NCI-H2196 (cell line): ENCODE measurements at regions not wholly inside any gene's neighbourhood (a gene's known extent, or its start where the extent isn't known, plus 50 kb on each side); places are given as distances from the start of the nearest gene placed in this dataset.

Source experiments
- DNase-seq: peaks from one replicate; lab custom pipeline; 2025; ENCODE audit not compliant: unreplicated experiment; lab: John Stamatoyannopoulos, UW

- no peak for DNase-seq
These were observed 228.2 kb downstream of the TBL1XR1 start for GRCh38 chr3:176969066-176969465.

- no peak for DNase-seq
These were observed 228.7 kb downstream of the TBL1XR1 start for GRCh38 chr3:176968631-176969030.

GRCh38 chr3:176967522-176967921 is 229.8 kb downstream of the TBL1XR1 start:
- DNase-seq: no peak

- no peak for DNase-seq
These were observed 232.6 kb downstream of the TBL1XR1 start for GRCh38 chr3:176964661-176965060.

- no peak for DNase-seq
These were observed 235.4 kb downstream of the TBL1XR1 start for GRCh38 chr3:176961916-176962315.

- DNase-seq: no peak
These were observed 237.4 kb downstream of the TBL1XR1 start for GRCh38 chr3:176959867-176960266.

GRCh38 chr3:176958560-176958959 is 238.7 kb downstream of the TBL1XR1 start:
- DNase-seq: no peak

- DNase-seq: no peak
These were observed 242.8 kb downstream of the TBL1XR1 start for GRCh38 chr3:176954517-176954916.

- peak; percentile 90 for DNase-seq
These were observed 243.9 kb downstream of the TBL1XR1 start for GRCh38 chr3:176953106-176954060.

- DNase-seq: no peak
These were observed 245.5 kb downstream of the TBL1XR1 start for GRCh38 chr3:176951586-176952292.

- DNase-seq: no peak
These were observed 246.1 kb downstream of the TBL1XR1 start for GRCh38 chr3:176951144-176951543.

- no peak for DNase-seq
These were observed 246.5 kb downstream of the TBL1XR1 start for GRCh38 chr3:176950743-176951142.

- no peak for DNase-seq
These were observed 249.1 kb downstream of the TBL1XR1 start for GRCh38 chr3:176948151-176948550.

- no peak for DNase-seq
These were observed 251.1 kb downstream of the TBL1XR1 start for GRCh38 chr3:176946202-176946601.

GRCh38 chr3:176942305-176942704 is 255.0 kb downstream of the TBL1XR1 start:
- no peak for DNase-seq

GRCh38 chr3:176941689-176942088 is 255.6 kb downstream of the TBL1XR1 start:
- no peak for DNase-seq

- DNase-seq: peak; percentile 82
These were observed 258.1 kb downstream of the TBL1XR1 start for GRCh38 chr3:176939022-176939817.

- no peak for DNase-seq
These were observed 259.3 kb downstream of the TBL1XR1 start for GRCh38 chr3:176937994-176938393.

- DNase-seq: no peak
These were observed 259.7 kb downstream of the TBL1XR1 start for GRCh38 chr3:176937541-176937940.

- DNase-seq: no peak
These were observed 261.9 kb downstream of the TBL1XR1 start for GRCh38 chr3:176935194-176935888.

- DNase-seq: no peak
These were observed 262.6 kb downstream of the TBL1XR1 start for GRCh38 chr3:176934698-176935097.
